ENCODE measurements at regions not wholly inside any gene's neighbourhood (a gene's known extent, or its start where the extent isn't known, plus 50 kb on each side); places are given as distances from the start of the nearest gene placed in this dataset.
"Not testable (repeated sequence)": the region's sequence is repeated elsewhere in the genome, so short reads cannot be mapped to it uniquely, and the experiment has no call there.

DNA sequence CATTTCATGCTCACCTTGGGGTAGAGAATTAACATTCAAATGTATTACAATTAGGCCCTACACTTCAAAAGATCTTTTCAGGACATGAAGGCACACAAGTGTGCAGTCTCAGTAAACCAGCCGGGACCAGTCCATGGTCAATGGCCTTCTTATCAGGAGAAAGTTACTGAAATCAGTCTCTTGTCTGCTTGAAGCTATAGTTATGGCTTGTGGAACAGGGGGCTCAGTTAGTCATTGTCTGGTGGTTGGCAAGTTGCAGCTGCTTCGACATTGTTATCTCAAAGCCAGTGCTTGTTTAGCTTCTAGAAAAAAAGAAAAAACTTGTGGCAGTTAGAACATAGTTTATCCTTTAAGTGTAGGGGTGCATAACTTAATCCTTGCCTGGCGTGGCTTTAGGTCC is 213.1 kb upstream of the ACO1 start:
- no peak for DNase-seq (ENCODE audit: low read depth)

DNA sequence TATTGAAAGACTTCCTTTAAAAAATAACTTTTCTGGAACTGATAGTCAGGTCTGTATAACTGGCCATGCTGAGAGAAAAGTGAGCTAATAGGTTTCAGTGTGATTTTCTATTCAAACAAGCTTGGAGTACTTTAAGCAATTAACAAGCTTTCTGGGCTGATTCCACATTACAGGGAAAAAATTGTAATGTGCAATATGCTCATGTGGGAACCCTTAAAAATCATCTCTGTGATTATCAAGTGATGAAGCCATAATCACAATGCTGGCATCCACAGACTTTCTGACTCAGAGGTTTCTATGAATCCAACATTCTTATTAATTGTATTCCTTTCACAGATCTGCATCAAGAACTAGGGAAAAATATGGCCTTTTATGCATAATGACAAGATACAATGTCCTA is 212.2 kb upstream of the ACO1 start:
- no peak for DNase-seq (ENCODE audit: low read depth)

DNA sequence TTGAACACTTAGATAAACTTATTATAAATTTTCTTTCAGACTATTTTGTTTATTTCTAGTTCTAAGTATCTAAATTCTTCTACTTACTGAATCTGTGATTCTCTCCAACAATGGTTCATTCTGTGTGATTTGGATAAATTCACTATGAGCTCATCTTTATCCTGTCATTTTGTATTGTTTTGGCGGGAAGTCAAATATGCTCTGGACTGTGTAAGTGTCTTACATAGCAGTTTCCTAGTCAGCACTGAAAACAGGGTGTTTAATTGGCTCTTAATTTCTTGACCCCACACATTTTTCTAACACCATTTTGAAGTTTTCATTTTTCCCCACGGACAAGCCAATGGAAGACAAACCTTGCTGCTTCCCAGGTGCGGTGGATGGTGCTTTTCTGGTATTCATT is 207.0 kb upstream of the ACO1 start:
- no peak for DNase-seq (ENCODE audit: low read depth)

DNA sequence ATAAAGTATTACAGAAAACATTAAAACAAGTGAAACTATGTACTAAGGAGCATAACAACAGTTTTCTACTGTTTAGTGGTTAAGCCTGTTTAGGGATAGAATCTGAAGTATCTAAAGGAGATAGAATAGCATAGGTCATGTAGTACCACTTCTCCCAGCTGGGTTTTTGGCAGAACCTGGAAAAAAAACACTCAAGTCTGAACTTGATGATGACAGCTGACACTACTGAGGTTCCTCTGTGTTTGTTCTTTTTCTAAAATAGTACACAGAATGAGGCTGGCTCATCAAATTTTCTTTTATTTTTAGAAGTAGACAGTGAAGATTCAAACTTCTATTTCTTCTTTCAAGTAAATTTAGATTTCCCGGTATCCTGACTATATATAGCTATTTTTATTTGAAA is 203.8 kb upstream of the ACO1 start:
- no peak for DNase-seq (ENCODE audit: low read depth)

DNA sequence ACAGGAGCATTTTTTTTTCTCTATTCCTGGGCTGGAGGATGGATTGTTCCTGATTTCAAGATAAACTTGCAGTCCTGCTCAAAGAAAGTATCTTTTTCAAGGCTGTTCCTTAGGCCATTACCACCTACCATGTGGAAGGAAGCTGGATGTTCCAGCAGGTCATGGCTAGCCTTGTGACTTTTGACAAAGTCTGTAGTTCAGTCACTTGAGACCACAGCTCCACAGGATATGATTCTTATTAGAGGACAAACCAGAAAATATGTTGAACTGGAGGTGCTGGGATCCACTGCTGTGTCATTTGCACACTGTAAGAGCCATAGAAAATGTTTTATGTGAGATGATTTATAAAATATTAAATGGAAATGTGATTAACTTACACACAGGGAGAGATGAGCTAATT is 184.2 kb upstream of the ACO1 start:
- no peak for DNase-seq (ENCODE audit: low read depth)

DNA sequence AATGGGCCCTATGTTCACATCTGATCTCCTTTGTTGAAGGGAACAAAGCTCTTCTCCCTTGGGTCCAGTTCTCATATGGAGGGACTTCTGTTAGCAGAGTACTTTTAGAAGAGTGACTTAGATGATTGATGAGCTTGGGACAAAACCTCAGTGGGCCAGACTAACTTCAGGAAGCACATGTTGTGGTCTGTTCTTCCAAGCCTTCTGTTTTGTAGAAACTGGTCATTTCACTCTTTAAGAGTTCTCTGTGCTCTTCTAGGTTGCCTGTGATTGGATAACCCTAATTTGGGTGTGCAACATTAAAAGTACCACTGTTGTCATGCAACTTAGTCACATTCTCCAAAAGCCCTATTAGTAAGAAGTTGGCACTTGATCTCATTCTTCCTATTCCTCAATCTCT is 183.5 kb upstream of the ACO1 start:
- no peak for DNase-seq (ENCODE audit: low read depth)

DNA sequence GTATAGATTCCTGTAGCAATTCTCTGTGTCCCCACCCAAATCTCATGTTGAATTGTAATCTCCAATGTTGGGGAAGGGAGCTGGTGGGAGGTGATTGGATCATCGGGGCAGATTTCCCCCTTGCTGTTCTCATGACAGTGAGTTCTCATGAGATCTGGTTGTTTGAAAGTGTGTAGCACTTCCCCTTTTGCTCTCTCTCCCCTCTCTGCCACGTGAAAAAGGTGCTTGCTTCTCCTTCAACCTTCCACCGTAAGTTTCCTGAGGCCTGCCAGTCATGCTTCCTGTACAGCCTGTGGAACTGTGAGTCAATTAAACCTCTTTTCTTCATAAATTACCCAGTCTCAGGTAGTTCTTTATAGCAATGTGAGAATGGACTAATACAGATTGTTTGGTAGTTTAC is 175.3 kb upstream of the ACO1 start:
- DNase-seq (ENCODE audit: low read depth): not testable (repeated sequence)

DNA sequence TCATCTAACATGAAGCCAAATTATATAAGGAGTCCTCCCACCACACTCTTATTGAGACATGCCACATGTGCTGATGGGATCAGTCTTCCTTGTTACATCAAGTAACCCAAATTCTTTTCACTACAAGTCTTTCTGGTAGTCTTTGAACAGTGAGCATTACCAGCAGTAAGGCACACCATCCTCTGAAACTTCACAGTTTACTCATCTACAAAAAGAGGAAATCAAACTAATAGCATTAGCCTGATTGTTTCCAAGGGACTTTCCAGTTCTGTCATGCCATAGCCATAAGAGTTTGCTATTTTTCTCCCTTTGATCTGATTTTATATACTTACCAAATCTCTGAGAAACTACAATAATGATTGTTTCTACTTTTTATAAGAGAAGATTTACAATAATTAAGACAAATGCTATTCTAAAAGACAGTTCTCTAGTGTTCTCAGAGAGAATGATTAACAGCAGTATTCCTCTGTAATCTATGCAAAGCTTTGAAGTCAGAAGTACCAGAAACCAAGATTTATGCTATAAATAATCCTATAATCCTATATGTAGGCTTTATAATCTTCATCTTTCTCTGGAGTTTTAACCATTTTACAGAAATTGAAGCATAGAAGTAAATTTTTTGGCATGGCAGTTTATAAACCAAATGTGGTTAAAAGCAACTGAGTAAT is 166.2 kb upstream of the ACO1 start:
- DNase-seq (ENCODE audit: low read depth): no peak

DNA sequence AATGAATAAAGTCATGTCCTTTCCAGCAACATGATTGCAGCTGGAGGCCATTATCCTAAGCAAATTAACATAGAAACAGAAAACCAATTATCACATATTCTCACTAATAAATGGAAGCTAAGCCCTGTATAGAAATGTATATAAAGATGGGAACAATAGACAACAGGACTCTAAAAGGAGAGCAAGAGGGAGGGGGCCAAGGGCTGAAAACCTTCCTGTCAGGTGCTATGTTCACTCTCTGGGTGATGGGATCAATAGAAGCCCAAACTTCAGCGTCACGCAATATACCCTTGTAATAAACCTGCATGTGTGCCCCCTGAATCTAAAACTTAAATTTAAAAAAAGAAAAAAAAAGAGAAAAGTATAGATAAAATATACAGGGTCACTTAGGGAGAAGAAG is 163.7 kb upstream of the ACO1 start:
- no peak for DNase-seq (ENCODE audit: low read depth)

DNA sequence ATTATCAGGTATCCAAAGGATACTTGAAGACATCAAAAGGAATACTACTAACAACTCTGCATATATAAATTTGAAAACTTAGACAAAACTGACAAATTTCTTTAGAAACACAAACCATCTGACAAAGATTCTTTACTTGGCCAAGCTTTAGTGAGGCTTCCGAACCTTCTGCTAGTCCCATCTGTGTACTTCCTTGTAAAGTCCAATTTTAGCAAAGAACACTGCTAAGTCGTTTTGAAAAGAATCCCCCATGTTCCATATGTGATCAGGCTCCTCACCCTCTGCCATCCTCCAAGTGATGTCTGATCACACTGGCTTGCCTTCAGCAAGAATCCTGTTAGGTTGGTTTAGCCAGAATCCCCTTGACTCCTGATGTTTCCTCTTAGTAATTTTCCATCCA is 150.0 kb upstream of the ACO1 start:
- DNase-seq (ENCODE audit: low read depth): no peak

DNA sequence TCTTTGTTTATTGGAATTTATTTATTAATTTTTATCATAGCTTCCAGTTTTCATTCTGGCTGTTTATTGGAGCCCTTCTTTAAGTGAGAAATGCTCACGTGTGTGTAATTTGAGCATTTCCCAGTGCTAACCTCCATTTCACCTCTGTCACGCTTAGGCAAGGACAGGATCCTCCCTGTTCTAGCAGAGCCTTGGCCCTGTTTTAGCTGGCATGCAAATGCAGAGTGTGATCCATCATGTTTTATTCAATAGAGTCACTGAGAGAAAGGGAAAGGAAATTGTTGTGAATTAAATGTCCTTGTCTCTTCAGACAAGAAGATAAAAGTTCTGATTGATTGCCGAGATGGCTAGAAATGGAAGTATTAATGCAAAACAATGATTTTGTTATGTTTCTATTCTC is 137.3 kb upstream of the ACO1 start:
- no peak for DNase-seq (ENCODE audit: low read depth)

DNA sequence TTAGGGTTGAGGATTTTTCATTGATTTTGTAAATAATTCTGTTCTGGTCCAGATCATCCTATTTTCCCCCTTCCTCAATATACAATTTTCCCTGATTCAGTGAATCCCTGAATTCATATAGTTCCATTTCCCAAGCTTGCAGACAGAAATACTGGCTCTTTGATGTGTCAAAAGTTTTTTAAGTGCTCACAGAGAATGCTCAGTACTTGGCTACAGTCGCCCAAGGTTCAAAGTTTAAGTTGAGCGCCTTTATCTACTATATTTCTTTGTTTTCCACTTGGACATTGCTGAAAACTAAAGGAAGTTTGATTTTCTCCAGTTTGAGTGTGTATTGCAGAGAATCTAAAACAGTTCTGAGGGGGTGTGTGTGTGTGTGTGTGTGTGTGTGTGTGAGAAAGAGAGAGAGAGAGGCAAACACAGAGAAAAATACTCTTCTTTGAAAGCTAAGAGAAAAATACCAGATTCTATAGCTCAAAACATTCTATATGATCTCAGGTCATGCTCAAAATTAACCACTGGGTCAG is 136.2 kb upstream of the ACO1 start:
- DNase-seq (ENCODE audit: low read depth): no peak

DNA sequence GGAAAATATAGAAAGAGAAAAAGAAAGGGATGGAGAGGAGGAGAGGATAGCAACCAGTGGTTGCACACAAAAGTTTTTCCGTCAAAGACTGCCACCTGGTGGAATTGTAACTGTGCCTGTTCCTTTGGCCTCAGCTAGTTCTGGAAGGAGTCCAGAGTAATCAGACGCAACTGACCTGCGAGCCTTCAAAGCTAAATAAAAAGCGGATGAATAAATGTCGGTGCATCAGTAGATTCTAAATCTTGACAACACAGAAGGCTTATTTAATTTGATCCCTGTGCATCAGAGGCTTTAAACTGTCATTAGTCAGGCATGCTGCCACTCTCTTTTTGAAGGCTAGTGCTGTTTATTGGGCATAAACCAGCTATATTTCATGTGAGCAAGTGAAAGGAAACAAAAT is 132.9 kb upstream of the ACO1 start:
- peak; percentile 77 for DNase-seq (ENCODE audit: low read depth)

DNA sequence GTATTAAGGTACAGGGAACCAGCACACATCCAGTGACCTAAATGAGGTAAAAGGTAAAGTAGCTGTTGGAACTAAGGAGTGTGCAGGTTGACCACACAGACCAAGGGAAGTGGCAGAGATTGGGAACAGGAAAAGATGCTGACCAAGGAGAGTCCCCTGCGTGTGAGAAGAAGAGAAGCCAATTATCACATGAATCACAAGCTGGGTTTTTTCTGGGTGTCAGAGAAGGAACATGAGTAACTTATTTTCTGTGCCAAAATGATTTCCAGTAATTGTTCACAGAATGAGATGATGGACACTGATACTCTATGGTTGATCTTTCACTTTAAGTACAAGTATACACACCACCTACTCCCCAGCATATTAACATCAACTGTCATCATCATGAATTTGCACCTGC is 130.7 kb upstream of the ACO1 start:
- DNase-seq (ENCODE audit: low read depth): no peak

DNA sequence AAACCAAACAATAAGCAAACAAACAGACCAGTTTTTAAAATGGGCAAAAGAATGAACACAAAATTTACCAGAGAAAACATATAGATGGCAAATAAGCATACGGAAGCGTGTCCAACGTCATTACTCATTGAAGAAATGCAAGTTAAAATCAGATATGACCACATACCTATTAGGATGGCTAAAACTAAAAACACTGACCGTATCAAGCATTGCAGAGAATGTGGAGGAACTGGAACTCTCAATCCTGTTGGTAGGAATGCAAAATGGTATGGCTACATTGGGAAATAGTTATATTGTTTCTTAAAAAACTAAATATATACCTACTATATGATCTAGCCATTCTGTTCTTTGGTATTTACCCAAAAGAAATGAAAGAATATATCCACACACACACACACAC is 129.4 kb upstream of the ACO1 start:
- no peak for DNase-seq (ENCODE audit: low read depth)

DNA sequence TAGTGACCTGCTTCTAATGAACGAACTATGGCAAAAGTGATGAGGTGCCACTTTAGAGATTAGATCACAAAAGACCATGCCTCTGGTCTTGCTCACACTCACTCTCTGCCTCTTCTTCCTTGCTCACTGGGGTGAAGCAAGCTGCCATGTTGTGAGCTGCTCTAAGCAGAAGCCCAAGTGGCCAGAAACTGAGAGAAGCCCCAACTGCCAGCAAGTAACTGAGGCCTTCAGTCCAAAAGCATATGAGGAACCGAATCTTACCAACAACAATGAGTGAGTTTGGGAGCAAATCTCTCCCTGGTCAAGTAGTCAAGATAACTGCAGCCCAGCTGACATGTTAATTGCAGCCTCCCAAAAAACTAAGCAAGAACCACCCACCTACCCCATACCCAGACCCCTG is 126.0 kb upstream of the ACO1 start:
- no peak for DNase-seq (ENCODE audit: low read depth)

DNA sequence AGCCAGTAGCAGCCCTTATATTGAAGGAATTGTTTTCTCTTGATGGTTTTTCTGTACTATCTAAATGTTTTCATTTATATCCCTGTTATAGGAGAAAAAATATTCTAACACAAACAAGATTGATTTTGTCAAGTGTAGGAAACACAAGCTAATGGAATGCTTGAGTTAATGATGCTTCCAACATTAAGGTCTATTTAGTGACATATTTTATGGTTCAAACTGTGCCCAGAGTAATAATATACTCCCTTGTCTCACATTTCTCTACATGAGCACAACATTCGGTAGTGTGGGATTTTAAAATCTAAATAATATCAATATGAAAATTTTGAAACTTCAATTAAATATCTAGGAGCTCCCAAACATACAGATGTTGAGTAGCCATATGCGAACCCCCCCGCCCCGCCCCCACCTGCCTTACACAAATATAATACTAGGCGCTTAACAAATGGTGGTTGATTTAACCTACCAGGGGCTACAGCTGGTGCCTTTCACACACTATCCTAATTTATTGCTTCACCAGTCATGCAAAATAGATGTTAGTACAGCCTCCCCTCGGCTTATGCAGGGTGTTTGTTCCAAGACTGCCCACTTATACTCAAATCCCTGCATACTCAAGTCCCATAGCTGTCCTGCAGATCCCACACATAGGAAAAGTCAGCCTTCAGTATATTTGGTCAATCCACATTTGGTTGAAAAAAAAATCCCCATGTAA is 124.1 kb upstream of the ACO1 start:
- DNase-seq (ENCODE audit: low read depth): no peak

DNA sequence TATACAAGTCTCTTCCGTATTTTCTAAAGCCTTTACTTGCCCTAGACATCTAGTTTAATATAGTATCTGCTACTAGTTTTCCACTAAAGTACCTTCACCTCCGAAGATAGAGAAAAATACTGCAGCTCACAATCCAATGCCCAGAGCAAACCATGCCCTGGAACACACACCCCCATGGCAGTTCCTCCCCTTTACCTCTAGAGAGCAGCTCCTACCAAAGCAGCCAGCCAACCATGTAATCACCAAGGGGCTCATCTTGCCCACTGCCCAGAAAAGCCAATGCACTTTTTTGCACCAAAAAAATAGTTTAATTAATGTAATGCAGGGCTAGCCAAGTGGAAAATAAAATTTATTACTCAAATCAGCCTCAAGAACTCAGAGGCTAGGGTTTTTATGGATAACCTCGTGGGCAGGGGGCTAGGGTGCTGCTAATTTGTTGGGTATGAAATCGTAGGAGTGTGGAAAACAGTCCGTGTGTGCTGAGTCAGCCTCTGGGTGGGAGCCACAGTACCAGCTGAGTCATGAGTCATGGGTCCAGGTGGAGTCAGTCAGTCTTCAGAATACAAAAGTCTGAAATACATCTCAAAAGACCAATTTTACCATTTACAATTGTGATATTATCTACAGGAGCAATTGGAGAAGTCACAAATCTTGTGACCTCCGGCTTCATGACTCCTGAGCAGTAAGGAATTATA is 120.1 kb upstream of the ACO1 start:
- DNase-seq (ENCODE audit: low read depth): peak; percentile 28

DNA sequence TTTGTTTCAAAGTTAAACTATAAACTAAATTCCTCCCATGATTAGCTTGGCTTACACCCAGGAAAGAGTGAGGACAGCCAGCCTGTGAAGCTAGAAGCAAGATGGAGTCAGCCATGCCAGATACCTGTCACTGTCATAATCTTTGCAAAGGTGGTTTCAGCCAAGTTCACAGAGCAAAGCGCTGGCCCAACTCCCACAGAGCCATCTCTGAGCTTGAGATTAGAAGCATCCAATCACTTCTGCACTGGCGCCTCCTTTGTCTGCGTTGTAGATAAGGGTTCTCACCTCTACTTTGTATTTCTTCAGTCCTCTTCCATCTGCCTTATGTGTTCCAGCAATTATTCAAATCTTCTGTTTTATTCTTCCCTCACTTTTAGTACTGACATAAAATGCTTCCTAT is 119.4 kb upstream of the ACO1 start:
- no peak for DNase-seq (ENCODE audit: low read depth)

DNA sequence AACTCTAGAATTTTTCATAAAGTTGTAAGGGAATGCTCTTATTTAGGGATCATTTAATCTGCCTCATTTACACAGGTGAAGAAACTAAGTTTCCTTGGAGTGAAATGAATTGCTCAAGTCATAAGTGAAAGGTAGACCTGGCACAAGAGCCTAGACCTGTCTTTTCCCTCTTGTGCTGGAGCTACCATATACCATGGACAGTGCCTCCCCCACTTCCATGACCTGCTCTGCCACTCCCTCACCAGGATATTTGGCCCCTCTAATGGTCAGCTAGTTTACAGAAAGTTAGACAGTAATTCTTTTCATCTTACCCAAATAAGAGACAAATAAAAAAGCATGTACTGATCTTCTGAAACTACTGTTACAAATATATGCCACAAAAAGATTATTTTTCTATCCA is 105.5 kb upstream of the ACO1 start:
- DNase-seq (ENCODE audit: low read depth): no peak

DNA sequence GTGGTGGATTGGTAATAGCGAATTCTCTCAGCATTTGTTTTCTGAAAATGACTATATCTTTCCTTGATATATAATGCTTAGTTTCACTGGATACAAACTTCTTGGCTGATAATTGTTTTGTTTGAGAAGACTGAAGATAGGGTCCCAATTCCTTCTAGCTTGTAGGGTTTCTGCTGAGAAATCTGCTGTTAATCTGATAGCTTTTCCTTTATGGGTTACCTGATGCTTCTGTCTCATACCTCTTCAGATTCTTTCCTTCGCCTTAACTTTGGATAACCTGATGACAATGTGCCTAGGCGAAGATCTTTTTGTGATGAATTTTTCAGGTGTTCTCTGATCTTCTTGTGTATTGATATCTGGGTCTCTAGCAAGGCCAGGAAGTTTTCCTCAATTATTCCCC is 94.7 kb upstream of the ACO1 start:
- DNase-seq (ENCODE audit: low read depth): no peak

DNA sequence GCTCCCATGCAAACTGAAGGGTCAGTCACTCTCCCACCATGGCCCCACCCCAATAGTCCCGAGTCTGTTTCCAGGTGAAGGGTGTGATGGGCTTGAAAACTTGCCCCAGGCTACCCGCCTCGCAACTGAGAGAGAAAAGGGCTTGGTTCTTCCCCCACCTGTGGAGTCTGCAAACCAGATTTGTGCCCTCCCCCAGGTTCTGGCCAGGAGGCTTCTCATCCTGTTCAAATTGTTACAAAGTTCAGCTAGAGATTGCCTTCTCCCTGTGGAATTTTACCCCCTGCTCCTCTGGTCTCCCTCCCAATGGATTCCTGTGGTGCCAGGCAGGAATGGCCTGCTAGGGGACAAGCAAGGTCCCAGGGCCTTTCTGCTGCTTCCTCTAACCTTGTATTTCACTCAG is 93.1 kb upstream of the ACO1 start:
- DNase-seq (ENCODE audit: low read depth): peak; percentile 5

DNA sequence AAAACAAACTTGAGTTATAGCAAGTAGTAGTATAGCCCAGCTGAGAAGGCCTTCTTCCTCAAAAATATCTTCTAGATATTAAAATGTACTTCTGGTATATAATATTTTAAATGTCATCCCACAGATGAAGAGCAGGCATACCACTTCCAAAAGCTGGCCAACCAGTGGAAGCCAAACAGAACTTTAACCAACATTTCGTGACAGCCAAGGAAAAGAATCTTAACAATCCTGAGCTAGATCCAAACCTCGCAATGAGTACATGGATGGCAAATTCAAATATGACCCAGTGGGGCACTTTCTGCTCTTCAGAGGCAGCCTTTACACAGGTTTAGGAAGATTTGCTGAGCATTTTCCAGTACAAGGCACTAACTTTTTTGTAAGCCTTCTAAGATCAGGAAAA is 91.8 kb upstream of the ACO1 start:
- DNase-seq (ENCODE audit: low read depth): peak; percentile 30

Data from myocyte (in vitro differentiated cells).